HepG2 (cell line): ENCODE measurements at regions not wholly inside any gene's neighbourhood (a gene's known extent, or its start where the extent isn't known, plus 50 kb on each side); places are given as distances from the start of the nearest gene placed in this dataset.

Source experiments
- ATAC-seq: fragments of 200-7000 bp; cut with Tn5 transposase; 3 replicates; pipeline ENCODE4 v1.9.1; 2020; ENCODE audit warnings: mild to moderate bottlenecking, moderate library complexity
- BruUV-seq: library from RNA; stranded (reverse); fragments of 400-500 nt; replicated peaks from 2 replicates; lab custom pipeline; 2021; lab: Mats Ljungman, UMichigan
- CTCF ChIA-PET: fragments of 300-600 bp; formaldehyde crosslinking; extraction: SDS; loops from one replicate; lab custom pipeline; 2021; ENCODE audit warnings: low total read pairs, inconsistent platforms, low intra/inter-chr PET ratio; lab: Yijun Ruan, JAX
- POLR2A ChIA-PET: fragments of 350-600 bp; sonication (Branson Sonifier 250); formaldehyde crosslinking; loops from one replicate; lab custom pipeline; 2020; ENCODE audit warnings: antibody characterized with exemption, inconsistent platforms; lab: Yijun Ruan, JAX
- DNase-seq: peaks from one replicate; pipeline ENCODE4 v3.0.0-alpha.2; 2015; ENCODE audit warnings: low spot score
- FAIRE-seq: peaks from 3 replicates; lab custom pipeline; 2011; peaks lifted over from hg19 to GRCh38; lab: Jason Lieb, UNC
- H2AFZ ChIP-seq: one replicate; pipeline ENCODE4 v1.6.1; 2011; ENCODE audit warnings: low read length, inconsistent platforms
- H3K27ac ChIP-seq: fragments of 300-600 bp; 3 replicates; pipeline ENCODE4 v1.8.0; 2011; ENCODE audit warnings: mixed run types, mild to moderate bottlenecking, mixed read lengths, low read length, inconsistent platforms; ENCODE audit not compliant: insufficient read depth; ENCODE audit errors: extremely low read length
- H3K27me3 ChIP-seq, 2 experiments: fragments of 200-600 bp in 1 of 2; 2 replicates in 1 of 2; 3 replicates in 1 of 2; pipeline versions ENCODE4 v1.6.0 to v1.8.0; 2011; ENCODE audit warnings: low read length in 2 of 2, mild to moderate bottlenecking in 2 of 2, moderate library complexity in 2 of 2, inconsistent platforms in 1 of 2; ENCODE audit not compliant: insufficient read depth in 2 of 2, control insufficient read depth in 1 of 2
- H3K36me3 ChIP-seq, 2 experiments: fragments of 200-600 bp in 1 of 2; replicated peaks in 1 of 2; 2 replicates in 1 of 2; 3 replicates in 1 of 2; pipeline versions ENCODE4 v1.5.1 to v1.8.0; 2011; ENCODE audit warnings: low read length in 2 of 2, inconsistent platforms in 1 of 2; ENCODE audit not compliant: insufficient read depth in 2 of 2, control insufficient read depth in 1 of 2
- H3K4me1 ChIP-seq: 2 replicates; pipeline ENCODE4 v1.5.1; 2012; ENCODE audit warnings: low read length, inconsistent platforms; ENCODE audit not compliant: insufficient read depth
- H3K4me2 ChIP-seq: 2 replicates; pipeline ENCODE4 v1.6.0; 2011; ENCODE audit warnings: low read depth, low read length, inconsistent platforms
- H3K4me3 ChIP-seq, 3 experiments: fragments of 200-600 bp in 1 of 3; sonication (generic), shearing (Covaris generic) in 1 of 3; replicated peaks in 1 of 3; 2 replicates each; pipeline ENCODE4 v1.5.1; 2011 to 2016; ENCODE audit warnings: low read length in 3 of 3, inconsistent platforms in 2 of 3, low read depth in 2 of 3, mild to moderate bottlenecking in 2 of 3, control low read depth in 1 of 3, mixed read lengths in 1 of 3; ENCODE audit not compliant: insufficient read depth in 1 of 3
- H3K79me2 ChIP-seq: one replicate; pipeline ENCODE4 v1.6.1; 2011; ENCODE audit warnings: low read length, inconsistent platforms; ENCODE audit not compliant: insufficient read depth
- H3K9ac ChIP-seq: 2 replicates; pipeline ENCODE4 v1.6.0; 2011; ENCODE audit warnings: mild to moderate bottlenecking, low read depth, low read length, inconsistent platforms; ENCODE audit not compliant: insufficient read depth
- H3K9me3 ChIP-seq: 2 replicates; pipeline ENCODE4 v1.5.1; 2012; ENCODE audit warnings: mild to moderate bottlenecking, low read length
- H4K20me1 ChIP-seq: 2 replicates; pipeline ENCODE4 v1.6.0; 2011; ENCODE audit warnings: inconsistent platforms, mild to moderate bottlenecking, low read length, moderate library complexity; ENCODE audit not compliant: insufficient read depth
- CCDC6 ChIP-seq: sonication (generic); formaldehyde crosslinking; IDR thresholded peaks from 2 replicates; pipeline ENCODE4 v1.8.1; 2022; ENCODE audit warnings: mild to moderate bottlenecking, missing genetic modification reagents, moderate library complexity
- EP300 ChIP-seq, 3 experiments: sonication (generic) in 1 of 3; formaldehyde crosslinking in 1 of 3; IDR thresholded peaks; 2 replicates each; pipeline versions ENCODE4 v1.5.1 to v1.6.1; 2011 to 2020; ENCODE audit warnings: low read depth in 2 of 3, low read length in 2 of 3, borderline replicate concordance in 1 of 3, improper control_type of control experiment in 1 of 3, mild to moderate bottlenecking in 1 of 3, missing genetic modification reagents in 1 of 3, moderate library complexity in 1 of 3
- GATAD2A ChIP-seq: IDR thresholded peaks from 2 replicates; pipeline ENCODE4 v1.6.1; 2016
- HMG20B ChIP-seq: conservative IDR thresholded peaks from 2 replicates; pipeline ENCODE4 v1.6.1; 2016; ENCODE audit warnings: missing genetic modification reagents, missing compliant biosample characterization
- KDM1A ChIP-seq: IDR thresholded peaks from 2 replicates; pipeline ENCODE4 v1.6.1; 2016; ENCODE audit warnings: missing compliant biosample characterization
- REPIN1 ChIP-seq: sonication (generic); formaldehyde crosslinking; IDR thresholded peaks from 2 replicates; pipeline ENCODE4 v1.8.0; 2022; ENCODE audit warnings: missing genetic modification reagents, low read depth, mild to moderate bottlenecking, borderline replicate concordance
- RFXANK ChIP-seq: IDR thresholded peaks from 2 replicates; pipeline ENCODE4 v1.6.1; 2016
- YEATS4 ChIP-seq: sonication (generic); formaldehyde crosslinking; IDR thresholded peaks from 2 replicates; pipeline ENCODE4 v1.4.0; 2020; ENCODE audit warnings: missing genetic modification reagents, borderline replicate concordance
- ZNF326 ChIP-seq: sonication (generic); formaldehyde crosslinking; IDR thresholded peaks from 2 replicates; pipeline ENCODE4 v1.4.0; 2020; ENCODE audit warnings: missing genetic modification reagents, borderline replicate concordance
- ZNF510 ChIP-seq: sonication (generic); formaldehyde crosslinking; IDR thresholded peaks from 2 replicates; pipeline ENCODE4 v1.4.0; 2020; ENCODE audit warnings: low read depth, mild to moderate bottlenecking, missing genetic modification reagents
- ZNF776 ChIP-seq: sonication (generic); formaldehyde crosslinking; IDR thresholded peaks from 2 replicates; pipeline ENCODE4 v1.4.0; 2020; ENCODE audit warnings: mild to moderate bottlenecking, missing genetic modification reagents
- ZNF83 ChIP-seq: sonication (generic); formaldehyde crosslinking; IDR thresholded peaks from 2 replicates; pipeline ENCODE4 v1.4.0; 2020; ENCODE audit warnings: missing genetic modification reagents, mild to moderate bottlenecking, borderline replicate concordance
- ZSCAN20 ChIP-seq: sonication (generic); formaldehyde crosslinking; IDR thresholded peaks from 2 replicates; pipeline ENCODE4 v1.4.0; 2020; ENCODE audit warnings: missing genetic modification reagents, mild to moderate bottlenecking, borderline replicate concordance
- WGBS: methylation state at CpG from one replicate; pipeline ENCODE4 v1.1.6; 2017; ENCODE audit warnings: low lambda C conversion rate; 5-methylcytosine and 5-hydroxymethylcytosine counted together
- in situ Hi-C: cut with HindIII; loops from 2 replicates; pipeline ENCODE4 v1.10.0; 2017; ENCODE audit warnings: low pct_unique_long_range_greater_than_20kb; ENCODE audit not compliant: extremely low pct_ligation_motif_present
- intact Hi-C: fragments of 100-400 bp; cut with micrococcal nuclease; formaldehyde crosslinking; loops from one replicate; pipeline ENCODE4 v1.10.0; 2022; ENCODE audit not compliant: unreplicated experiment
- TF ChIP-seq, protein P1 (sequence below): sonication (generic); formaldehyde crosslinking; IDR thresholded peaks from 2 replicates; pipeline ENCODE4 v1.4.0; 2020; ENCODE audit warnings: missing genetic modification reagents

DNA sequence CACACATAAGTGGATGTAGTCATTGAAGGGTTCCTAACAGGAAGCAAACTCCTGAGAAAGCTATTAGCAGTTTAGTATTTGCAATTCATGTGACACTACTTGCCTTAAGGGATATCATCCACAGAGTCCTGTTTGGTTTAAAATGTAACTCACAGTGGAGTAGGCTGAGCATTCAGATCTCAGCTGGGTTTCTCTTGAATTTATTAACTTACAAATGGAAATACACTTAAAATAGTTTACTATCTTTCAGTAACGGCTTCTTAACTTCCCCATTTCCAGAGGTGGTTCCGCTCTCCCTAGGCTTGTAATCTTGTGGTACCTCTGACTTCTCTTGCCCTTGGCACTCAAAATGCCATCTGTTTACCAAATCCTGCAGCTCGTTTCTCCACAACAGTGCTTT is 660.7 kb upstream of the ADAMTS16 start:
- no peak overlapping the region for H3K27ac ChIP-seq
- no peaks in the 10 kb centered on the region for H3K79me2 ChIP-seq
- H4K20me1 ChIP-seq: no peaks in the 10 kb centered on the region
- 18% methylated on average over 3 of the region's 3 CpGs for WGBS
- H2AFZ ChIP-seq: no peak overlapping the region
- no peak overlapping the region for H3K4me2 ChIP-seq
- no peak overlapping the region for H3K4me3 ChIP-seq
- ChIA-PET POLR2A (no interaction called here), CTCF (no interaction called here)
- DNase-seq: no peak
- no peaks in the 10 kb centered on the region for H3K27me3 ChIP-seq
- intact Hi-C loops: no loop called here
- FAIRE-seq: no peak
- no peak overlapping the region for H3K9ac ChIP-seq
- no peak for TF ChIP-seq ZNF83 (CRISPR knock-in tag)
- no peak for TF ChIP-seq KDM1A (CRISPR knock-in tag)
- no peak for TF ChIP-seq HMG20B
- no peak for TF ChIP-seq YEATS4
- TF ChIP-seq ZNF510 (CRISPR knock-in tag): no peak
- no peak for TF ChIP-seq ZNF776 (CRISPR knock-in tag)
- TF ChIP-seq GATAD2A (CRISPR knock-in tag): no peak
- no peak for TF ChIP-seq ZNF326 (CRISPR knock-in tag)
- no peak for TF ChIP-seq REPIN1 (CRISPR knock-in tag)
- no peak for TF ChIP-seq RFXANK
- TF ChIP-seq EP300 (IDR thresholded peaks at IDR 0.05; ENCODE audit: low read depth in 2 of 2, low read length in 2 of 2): no peak
- no peak for TF ChIP-seq EP300 (CRISPR knock-in tag; IDR thresholded peaks at IDR 0.05; ENCODE audit: borderline replicate concordance)
- TF ChIP-seq, protein P1, sequence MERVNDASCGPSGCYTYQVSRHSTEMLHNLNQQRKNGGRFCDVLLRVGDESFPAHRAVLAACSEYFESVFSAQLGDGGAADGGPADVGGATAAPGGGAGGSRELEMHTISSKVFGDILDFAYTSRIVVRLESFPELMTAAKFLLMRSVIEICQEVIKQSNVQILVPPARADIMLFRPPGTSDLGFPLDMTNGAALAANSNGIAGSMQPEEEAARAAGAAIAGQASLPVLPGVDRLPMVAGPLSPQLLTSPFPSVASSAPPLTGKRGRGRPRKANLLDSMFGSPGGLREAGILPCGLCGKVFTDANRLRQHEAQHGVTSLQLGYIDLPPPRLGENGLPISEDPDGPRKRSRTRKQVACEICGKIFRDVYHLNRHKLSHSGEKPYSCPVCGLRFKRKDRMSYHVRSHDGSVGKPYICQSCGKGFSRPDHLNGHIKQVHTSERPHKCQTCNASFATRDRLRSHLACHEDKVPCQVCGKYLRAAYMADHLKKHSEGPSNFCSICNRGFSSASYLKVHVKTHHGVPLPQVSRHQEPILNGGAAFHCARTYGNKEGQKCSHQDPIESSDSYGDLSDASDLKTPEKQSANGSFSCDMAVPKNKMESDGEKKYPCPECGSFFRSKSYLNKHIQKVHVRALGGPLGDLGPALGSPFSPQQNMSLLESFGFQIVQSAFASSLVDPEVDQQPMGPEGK (CRISPR knock-in tag): no peak
- TF ChIP-seq ZSCAN20 (CRISPR knock-in tag): no peak
- TF ChIP-seq CCDC6 (CRISPR knock-in tag): no peak
- H3K4me1 ChIP-seq: no peaks in the 10 kb centered on the region
- H3K9me3 ChIP-seq: peaks cover 80% of the 10 kb centered on the region
- no peaks in the 10 kb centered on the region for H3K36me3 ChIP-seq
- no peak for ATAC-seq
- in situ Hi-C loops: no loop called here
- no TSS peak for BruUV-seq
